ENCODE measurements at regions not wholly inside any gene's neighbourhood (a gene's known extent, or its start where the extent isn't known, plus 50 kb on each side); places are given as distances from the start of the nearest gene placed in this dataset.
A peak's percentile ranks its signal among the peaks of the same experiment; 100 is the strongest.

DNA sequence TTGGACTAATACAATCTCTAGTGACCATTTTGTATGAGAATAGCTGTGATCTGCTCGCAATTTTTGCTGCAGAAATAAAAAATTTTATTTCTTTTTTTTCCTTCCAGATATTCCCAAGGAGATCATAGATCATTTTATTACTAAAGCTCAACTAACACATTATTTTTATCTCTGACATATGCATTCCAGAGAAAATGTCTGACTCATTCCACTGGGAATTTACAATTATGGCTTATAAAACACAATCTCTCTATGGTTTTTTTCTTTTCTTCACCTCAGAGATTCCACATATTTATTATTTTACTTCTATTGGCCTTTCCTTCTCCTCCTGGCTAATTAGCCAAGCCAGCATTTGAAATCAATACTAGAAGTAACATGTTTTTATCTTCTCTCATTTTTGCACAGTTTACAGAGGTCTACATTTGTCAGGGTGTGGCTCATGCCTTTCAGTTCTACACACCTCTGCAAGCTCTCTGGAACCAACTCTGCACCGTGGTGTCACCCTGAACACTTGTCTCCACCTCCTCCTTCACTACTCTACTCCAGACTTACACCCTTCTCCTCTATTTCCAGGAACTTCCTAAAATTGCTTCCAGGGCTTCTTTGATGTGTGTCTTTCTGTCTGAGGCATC is 59.8 kb upstream of the GPM6A start:
- DNase-seq: no peak

DNA sequence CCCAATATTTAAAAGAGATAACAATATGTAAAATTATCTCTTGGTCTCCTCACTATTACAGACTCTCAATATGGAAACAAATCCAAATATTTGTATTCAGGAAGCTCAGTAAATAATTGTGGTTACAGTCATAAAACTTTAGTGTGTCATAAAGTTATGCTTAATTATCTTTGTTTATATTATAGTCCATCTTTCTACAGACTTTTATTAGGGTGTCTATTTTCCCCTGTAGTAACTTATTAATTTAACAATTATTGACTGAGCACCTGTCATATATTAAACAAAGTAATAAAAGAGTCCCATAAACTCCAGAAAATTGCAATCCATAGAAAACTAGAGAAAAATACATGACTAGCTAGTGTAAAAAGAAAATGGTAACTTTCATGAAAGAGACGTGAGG is 61.6 kb upstream of the GPM6A start:
- DNase-seq: no peak

GRCh38 chr4:175874306-175874705 is 62.2 kb upstream of the GPM6A start:
- DNase-seq: no peak

- no peak for DNase-seq
Measured at GRCh38 chr4:175875993-175876771, 64.1 kb upstream of the GPM6A start.

DNA sequence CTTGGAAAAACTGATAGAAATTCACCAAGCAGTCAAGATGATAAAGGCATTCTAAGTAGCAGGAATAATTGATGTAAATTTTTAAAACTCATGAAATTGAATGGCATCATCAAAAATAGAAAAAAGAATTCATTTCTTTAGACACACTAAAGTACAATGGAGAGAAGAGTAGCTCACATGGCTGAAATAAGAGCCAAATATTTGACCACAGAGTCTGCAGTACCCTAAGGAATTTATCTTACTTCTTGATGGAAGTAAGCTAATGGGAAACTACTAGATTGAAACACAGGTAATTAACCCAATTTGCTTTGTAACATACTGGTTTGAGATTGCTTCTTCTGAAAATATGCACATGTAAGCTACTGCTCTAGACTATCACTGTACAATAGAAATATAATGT is 70.8 kb upstream of the GPM6A start:
- DNase-seq: no peak

- no peak for DNase-seq
Measured at GRCh38 chr4:175884048-175884447, 72.0 kb upstream of the GPM6A start.

GRCh38 chr4:175891231-175891630 is 79.2 kb upstream of the GPM6A start:
- DNase-seq: no peak

DNA sequence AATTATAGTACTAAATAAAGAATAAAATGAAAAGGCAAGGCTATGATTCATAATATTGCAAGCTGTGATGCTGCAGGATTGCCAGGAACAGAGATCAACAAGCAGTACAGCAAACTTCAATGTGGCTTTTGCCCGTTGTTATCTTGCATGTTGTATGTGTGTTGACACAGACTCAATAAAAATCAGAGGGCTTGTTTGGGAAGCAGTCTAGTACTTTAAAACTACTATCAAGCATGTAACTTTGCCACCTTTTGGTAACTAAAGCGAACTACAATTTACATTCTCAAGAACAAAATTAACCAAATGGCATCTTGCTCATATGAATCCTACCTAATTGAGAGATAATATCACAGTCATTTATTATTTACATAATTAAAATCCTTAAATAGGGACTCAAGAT is 79.8 kb upstream of the GPM6A start:
- peak; percentile 17 for DNase-seq

DNA sequence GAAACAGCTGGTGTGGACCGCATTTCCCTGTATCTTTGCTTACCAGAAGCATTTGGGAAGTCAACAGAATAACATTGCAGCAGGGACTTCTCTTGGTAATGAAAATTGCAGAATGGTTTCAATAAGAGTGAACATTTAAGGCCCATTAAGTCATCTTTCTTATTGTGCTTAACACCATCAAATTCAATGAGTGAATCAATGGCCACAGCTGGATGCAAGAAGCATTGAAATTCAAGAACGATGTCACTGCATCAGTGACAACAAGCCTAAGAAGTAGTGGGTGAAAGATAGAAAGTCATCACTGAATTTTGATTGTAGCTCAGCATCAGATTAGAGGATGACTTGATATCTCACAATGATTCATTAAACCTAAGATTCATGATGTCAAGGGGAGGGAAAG is 93.9 kb upstream of the GPM6A start:
- no peak for DNase-seq

GRCh38 chr4:175906384-175906783 is 94.3 kb upstream of the GPM6A start:
- DNase-seq: no peak

- DNase-seq: no peak
Measured at GRCh38 chr4:175910700-175911099, 98.6 kb upstream of the GPM6A start.

DNA sequence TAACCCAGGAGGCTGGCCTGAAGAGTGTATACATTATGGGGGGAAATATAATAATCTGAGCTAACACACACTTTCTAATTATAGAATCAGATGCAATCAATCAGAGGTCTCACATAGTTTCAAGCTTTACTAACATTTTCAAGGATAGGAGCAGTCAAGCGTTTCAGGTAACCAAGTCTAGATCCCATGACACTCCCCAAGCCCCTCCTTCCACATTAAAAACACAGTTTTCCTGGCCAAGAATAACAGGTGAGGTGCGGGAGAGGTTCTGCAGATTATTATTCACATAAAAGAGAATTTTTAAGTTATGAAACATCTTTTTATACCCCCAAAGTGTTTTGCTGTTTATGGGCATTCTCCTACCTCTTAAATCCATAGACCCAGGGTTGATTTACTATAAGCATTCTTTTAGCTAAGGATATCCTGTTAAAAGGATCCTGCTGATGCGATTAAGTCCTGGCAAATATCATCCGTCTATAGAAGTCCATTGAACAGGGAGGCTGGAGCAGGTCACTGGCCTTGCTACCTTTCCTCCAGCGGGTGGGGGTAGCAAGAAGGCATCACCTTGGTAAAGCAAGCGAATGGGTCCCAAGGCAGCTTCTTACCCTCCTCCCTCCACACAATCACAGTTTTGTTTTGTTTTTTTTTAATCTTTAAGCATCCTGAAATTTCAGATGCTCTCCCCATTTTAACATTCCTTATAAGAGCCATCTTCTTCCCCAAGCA is 104.7 kb upstream of the GPM6A start:
- no peak for DNase-seq

GRCh38 chr4:175927121-175927520 is 115.1 kb upstream of the GPM6A start:
- no peak for DNase-seq

DNA sequence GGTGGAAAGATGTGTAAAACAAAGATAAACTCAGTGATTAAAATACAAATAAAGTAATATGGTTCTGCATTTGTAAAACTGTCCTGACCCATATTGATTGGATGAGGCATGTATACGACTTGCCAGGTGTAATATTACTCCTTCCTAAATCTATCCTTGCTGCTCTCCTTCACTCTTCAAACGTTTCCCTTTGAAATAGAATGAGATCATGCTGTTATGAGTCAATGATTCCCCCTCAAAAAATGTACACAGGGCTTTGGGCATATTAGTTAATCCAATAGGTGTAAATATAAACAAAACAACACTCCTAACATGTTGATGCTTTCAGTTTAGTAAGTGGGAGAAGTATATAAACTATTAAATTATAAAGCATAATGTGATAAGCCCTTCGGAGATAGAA is 117.4 kb upstream of the GPM6A start:
- DNase-seq: no peak

DNA sequence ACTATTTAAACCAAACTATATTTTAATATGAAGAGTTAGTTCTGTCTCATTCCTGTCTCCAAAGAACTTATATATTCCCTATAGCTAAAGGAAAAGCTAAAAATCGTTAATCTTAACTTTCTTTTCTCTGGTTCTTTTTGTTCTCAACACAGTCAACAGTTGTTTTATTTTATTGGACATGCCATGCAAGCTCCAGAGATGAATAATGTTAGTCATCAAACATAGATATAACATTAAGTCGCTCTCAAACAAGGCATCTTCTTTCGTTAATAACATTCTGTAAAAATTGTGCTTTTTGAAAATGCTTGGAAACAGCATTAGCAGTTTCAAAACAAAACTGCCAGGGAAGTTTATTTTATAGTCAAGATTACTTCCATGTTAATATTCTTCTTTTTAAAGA is 117.9 kb upstream of the GPM6A start:
- no peak for DNase-seq

- no peak for DNase-seq
Measured at GRCh38 chr4:175930471-175930870, 118.4 kb upstream of the GPM6A start.

GRCh38 chr4:175932116-175932515 is 120.1 kb upstream of the GPM6A start:
- no peak for DNase-seq

DNA sequence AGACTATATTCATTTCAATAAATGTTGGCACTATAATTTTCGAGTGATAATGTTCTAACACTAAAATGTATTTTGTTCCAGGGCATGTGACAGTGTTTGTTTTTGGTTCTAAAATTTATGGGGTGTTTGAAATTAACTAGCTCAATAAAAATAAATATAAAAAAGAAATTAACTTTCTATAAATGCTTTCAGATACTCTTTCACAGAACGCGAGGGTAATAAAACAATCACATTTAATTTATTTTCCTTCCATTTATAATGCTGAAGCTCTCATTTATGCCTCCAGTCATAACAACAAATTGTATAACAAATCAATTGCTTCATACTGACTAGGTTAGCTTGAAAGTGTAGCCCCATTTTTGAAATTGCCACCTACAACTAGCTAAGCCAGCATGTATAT is 122.4 kb upstream of the GPM6A start:
- no peak for DNase-seq

DNA sequence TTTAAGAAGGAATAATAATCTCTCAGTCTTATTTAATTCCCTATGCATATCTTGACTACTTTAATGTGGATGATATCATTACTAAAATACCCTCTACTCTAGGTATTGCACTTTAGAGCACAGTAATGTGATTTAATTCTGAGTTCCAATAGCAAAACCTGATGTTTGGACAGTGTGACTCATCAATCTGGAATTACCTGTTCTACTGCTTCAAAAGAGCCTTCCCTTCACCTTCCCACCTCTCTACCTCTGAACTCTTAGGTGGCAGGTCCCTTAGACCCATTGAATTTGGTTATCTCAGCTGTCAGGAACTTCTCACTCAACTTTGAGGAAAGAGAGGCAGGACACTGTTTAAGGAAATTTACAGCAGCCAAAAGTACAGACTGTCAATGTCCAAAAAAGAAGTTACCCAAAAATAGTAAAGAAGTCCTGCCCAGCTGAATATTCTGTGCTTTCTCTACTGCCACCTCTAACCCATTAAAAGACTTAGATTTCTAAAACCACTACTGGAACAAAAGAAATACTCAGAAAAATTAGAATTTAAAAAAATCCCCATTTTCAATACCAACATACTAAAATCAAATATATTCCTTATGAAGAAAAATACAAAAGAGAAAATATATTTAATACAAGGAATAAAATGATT is 123.1 kb upstream of the GPM6A start:
- DNase-seq: no peak

DNA sequence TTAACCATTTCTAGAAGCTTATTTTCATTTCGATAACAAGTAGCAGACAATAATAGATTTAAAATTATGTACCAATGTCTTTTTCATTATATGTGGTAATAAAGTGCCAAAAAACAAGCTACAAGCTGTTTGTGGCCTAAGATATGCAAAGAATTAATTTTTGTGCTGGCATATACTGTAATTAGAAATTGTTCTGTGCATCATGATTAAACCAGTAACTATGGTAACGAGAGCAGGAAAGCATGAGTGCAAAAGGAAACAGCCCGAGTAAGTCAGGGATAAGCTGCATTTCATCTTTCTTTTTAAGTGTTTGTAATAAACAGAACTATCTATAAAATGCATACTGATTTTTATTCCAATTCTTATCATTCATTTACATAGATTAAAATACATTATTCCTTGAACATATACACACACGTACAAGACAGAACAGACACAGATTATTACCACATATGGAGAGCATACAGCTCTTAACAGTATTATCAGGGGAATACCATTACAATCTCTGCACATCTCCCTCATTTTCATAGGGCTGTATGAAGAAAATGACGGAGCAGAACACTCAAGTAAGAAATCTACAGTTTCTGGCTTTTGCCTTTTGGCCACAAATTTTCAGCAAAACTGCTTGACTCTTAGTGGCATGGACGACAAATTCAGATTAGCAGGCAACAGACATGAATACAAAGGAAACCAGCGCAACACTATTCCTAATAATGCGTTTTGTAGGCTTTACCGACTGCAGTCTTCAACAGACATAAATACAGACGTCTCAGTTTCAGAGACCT is 121.3 kb upstream of the WDR17 start:
- DNase-seq: no peak

- peak; percentile 41 for DNase-seq
Measured at GRCh38 chr4:175946472-175947116, 119.0 kb upstream of the WDR17 start.

- peak; percentile 59 for DNase-seq
Measured at GRCh38 chr4:175947117-175947722, 118.4 kb upstream of the WDR17 start.

All from hematopoietic multipotent progenitor cell treated with erythropoietin and hydrocortisone succinate and interleukin-3 and kit ligand, for 6 days (in vitro differentiated cells).